Left hindlimb (tissue), 1 donor: ENCODE measurements at regions not wholly inside any gene's neighbourhood (a gene's known extent, or its start where the extent isn't known, plus 50 kb on each side); places are given as distances from the start of the nearest gene placed in this dataset.

Experiments used
- DNase-seq: peaks from one replicate; pipeline ENCODE4 v3.0.0-alpha.2; 2018

DNA sequence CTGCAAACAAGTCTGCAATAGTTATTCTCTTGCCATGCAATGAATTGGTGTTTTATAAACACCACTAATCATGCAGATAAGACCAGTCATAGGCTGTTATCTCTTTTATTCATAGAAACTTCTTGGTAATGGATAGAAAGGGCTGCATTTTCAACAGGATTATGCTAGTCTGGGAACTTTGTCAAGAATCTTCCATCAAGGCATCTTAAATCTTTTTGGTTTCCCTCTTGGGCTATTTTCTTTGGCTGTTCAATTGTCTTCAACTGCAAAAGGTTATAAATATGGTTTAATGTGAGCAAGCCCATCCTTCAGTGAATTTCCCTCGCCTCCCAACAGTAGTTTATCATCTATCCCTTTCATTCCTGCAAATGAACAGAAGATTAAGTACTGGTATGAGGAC is 59.0 kb upstream of the MINAR1 start:
- DNase-seq: no peak

DNA sequence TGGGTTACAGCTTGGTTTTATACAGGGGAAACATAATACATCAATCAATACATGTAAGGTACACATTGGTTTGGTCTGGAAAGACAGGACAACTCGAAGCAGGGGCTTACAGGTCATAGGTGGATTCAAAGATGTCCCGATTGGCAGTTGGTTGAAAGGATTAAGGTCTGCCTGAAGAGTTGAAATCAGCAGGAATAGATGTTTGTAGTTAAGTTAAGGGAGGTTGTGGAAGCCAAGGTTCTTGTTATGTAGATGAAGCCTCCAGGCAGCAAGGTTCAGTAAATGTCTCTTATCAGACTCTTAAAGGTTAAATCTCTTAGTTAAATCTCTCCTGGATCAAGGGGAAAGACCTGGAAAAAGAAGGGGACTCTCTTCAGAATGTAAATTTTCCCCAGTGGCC is 58.4 kb upstream of the MINAR1 start:
- DNase-seq: no peak

DNA sequence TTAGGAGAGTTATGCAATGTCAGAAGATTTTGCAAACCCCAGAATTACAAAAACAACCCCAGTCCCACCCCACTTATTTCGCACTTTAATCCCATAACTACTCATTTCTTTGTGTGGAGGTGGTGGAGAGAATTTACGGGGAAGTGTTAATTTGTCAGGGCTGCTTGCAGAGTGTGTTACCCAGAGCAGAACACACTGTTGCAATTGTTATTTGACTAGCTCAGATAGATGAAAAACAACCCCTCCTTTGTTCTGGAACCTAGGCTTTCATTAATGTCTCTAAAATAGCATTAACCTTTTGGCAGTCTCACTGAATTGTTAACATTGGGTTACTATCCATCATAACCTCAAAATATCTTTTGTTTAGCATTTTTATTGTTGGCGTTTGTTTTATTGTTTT is 55.8 kb upstream of the MINAR1 start:
- DNase-seq: no peak

DNA sequence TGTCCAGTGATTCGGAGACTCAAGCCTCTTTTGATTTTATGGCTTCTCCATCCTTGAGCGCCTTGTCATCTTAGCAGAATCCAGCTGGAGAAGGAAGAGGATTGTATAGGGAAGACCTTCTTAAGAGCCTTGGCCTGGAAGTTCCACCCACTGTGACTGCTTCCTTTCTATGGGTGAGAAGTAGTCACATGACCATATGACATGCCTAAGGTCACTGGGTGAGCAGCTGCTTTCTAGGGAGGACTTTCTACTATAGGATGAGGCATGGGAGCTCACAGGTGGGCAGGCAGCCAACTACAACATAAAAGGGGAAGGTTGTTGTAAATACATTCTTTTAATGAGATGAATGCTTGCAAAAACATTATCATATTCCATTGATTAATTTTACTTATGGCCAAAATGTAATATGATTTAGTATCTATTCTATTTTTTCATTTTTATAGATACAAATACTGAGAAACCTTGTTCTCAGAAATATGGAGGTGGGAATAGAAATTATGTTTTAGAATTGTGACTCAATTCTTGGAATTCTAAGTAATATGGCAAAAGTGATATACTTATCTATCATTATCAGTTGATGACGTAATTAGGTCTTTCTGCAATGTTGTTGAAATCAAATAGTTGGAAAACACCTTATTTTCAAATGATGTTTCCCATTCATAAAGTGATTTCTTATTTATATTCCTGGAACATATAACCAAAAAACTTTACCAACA is 53.6 kb upstream of the MINAR1 start:
- DNase-seq: no peak

DNA sequence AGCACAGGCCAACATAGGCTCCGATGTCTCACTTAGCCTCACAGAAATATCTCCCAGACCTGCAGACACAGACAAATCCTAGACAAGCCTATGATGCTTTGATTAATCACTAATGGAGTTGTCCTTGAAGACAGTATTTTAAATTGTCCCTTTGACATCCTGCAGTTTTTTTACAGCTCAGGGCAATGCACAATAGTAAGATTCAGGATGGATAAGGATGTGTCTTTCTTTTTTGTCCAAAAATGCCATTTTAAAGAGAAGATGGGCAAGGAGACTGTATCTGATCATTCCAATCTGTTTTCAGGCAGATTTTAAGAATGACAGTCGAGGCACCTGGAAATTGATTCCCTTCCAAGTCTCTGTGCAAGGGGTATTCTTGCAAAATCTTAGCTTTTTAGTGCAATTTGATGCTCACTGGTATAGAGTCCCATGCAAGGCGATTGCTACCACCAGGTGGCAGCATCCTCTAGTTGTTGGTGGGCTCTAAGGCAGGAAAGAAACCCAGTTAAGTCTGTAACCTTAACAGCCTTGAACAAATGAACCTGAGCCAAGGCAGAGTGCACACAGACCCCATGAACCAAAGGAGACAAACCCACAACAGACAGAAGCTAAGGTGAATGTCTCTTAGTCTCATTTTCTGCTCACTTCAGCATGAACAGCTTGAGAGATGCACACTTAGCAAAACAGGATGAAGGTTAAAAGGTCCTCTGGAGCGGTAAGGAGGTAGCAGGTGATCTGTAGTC is 51.2 kb upstream of the MINAR1 start:
- peak; percentile 71 for DNase-seq

DNA sequence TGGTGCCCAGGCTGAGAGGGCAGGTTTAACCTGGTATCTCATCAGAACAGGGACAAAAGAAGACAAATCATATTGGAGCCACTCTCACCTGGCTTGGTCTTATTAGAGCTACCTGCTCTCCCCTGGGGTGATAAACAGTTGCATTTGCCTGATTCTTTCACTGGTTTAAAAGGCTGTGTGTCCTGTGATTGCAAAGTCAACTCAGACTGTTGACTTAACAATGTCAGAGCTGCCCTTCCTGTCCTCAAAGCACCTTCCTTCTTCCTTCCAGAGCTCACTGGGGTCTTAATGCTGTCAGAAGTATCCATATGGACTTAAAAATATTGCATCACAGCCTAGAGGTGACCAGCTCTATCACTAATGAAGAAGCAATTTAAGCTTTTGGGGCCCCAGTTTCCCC is 50.5 kb upstream of the MINAR1 start:
- no peak for DNase-seq
